UCSD-AML1 (cell line): ENCODE measurements at regions not wholly inside any gene's neighbourhood (a gene's known extent, or its start where the extent isn't known, plus 50 kb on each side); places are given as distances from the start of the nearest gene placed in this dataset.
A peak's percentile ranks its signal among the peaks of the same experiment; 100 is the strongest.
"Not testable (repeated sequence)": the region's sequence is repeated elsewhere in the genome, so short reads cannot be mapped to it uniquely, and the experiment has no call there.

Source experiments
- DNase-seq: peaks from one replicate; lab custom pipeline; 2025; ENCODE audit not compliant: unreplicated experiment; lab: John Stamatoyannopoulos, UW

DNA sequence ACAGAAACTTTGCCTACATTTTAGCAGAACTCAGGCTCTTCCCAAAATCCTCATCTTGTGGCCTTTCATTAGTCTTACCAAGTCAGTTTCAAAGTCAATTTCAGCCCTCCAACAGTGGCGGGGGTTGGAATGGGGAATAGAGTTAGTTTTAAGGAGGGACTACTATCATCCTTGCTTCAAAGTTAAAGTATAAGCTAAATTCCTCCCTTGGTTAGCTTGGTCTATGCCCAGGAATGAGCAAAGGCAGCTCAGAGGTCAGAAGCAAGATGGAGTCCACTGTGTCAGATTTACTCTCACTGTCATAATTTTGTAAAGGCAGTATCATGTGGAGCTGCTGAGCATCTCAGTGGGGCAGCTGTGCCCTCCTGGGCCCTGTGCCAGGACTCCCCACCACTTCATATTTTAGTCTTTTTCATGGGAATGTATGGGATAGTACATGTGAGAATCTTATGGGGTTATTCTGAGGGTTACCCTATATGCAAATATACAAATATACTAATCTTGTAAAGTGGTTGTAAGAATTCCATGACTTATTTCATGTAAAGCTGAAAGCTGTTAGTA lies 145.2 kb upstream of the MMADHC start:
- DNase-seq = no peak

DNA sequence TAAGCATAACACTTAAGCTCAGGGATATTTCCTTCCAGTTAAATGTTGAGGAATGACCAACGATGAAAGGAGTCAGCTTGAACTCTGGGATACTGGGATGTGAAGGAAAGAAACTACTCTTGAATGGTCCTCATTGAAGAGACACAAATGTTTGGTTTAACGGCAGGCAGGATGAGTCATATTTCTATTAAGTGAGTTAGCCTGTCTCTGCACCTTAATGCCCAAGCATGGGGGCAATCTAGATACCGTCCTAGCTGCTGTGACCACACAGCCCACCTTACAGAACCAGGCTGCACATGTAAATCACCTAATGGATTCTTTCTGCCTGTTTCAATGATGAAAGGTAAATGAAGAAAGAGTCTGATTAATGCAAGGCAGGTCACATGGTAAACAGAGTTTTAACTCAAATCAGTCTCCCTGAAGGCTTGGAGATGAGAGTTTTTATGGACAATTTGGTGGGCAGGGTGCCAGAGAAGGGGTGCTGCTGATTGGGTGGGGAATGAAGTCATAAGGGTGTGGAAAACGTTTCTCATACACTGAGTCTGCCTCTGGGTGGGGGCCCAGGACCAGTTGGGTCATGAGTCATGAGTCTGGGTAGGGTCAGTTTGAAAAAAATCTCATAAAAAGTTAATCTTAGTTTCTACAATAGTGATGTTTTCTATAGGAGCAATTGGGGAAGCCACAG lies 144.6 kb upstream of the MMADHC start:
- DNase-seq = no peak

DNA sequence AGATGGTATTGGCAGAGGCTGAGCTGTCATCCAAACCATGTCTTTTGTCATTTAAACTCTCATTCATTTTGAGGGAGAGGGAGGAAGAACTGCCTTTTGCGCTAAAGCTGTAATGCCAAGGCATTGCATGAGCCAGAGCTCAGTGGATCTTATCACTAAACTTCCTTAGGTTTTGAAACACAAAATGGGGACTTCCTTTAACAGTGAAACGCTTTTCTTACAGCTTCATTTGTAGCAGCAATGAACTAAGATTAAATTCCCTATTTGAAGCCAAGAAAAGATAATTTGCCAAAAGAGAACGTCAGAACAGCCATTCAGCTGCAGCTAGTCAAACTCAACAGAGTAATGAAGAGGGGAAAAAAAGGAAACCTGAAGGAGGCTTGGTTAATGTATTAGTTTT lies 143.5 kb upstream of the MMADHC start:
- DNase-seq = no peak

DNA sequence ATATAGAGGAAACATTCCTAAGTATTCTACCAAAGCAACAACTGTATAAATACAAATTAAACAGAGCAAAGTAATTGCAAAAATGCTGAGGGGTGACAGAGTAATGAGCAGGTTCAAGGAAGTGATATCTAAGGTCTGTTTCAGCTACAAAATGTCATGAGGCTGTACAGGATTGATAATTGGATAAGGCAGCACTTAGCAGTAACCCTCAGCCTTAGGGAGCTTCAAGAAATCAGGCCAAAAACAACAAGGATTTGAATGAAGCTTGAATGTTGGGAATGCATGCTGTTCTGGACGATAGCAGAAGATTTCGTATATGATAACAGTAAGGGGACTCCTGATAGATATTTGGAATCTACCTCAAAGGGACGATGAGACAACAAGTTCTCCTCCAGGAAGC lies 142.0 kb upstream of the MMADHC start:
- no peak for DNase-seq

DNA sequence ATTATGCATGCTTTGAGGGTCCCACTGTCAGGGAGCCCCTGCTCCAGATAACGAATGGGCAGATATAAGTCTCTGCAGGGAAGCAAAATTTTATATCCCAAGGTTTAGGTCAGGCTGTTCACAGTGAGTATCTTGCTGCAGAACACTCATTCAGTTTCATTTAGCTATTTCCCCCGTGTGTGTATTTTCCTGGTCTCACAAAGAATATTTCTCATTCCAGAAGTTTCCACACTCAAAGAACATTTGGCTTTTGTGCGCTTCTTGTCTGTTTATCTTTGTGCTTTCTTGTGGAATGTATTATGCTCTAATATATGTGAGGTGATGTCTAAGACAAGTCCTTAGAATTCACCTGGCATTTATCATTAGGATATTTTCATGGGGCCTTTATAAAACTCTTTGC lies 140.4 kb upstream of the MMADHC start:
- DNase-seq = no peak

DNA sequence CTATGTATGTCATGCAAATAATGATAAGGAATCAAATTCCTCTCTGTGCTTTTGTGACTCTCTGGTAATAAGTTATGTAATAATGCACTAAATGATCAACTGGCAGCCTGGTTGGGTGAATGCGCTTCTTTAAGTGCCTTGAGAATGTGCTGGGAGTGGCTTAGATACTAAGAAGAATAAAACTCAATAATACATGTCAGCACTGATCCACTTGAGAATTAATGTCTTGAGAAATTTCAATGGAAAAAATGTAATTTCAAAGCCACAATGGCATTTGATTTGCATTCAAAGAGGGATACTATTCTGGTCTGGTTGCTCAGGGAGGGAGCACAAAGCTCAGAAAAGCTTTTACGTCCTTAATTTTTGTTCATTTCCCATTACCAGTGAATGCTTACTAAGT lies 137.7 kb upstream of the MMADHC start:
- no peak for DNase-seq

DNA sequence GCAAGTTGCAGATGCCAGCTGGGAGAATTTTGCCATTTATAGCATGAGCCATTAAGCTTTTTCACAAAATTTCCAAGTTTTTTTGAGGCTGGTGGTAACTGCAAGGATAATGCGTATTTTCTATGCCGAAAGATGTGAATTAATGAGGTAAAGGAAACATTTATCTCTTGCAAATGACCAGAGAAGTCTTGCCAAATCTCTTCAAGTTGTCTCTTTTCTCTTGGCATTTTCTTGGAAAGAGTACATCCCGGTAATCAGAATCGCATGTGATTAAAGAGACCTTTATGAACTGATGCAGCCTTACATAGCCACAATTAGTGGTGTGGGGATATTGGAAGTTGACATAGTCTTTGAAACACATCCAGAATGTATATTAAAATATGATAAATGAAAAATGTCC lies 136.5 kb upstream of the MMADHC start:
- no peak for DNase-seq

DNA sequence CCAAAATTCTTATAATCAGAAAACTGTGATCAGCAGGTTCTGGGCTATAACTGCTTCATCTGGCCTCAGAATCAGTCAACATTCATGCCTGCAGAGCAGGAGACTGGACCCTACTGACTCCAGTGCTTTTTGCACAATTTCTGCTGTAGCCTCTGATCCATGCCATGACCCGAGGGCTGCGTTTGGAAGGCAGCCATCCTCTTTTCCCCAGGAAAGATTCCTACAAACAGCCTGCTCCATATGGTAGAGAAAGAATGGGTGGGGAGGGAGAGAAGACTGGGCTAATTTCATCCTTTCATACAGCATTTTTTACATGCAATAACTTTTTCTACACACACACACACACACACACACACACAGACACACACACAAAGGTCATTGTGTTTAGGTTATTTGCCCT lies 133.0 kb upstream of the MMADHC start:
- DNase-seq = no peak

DNA sequence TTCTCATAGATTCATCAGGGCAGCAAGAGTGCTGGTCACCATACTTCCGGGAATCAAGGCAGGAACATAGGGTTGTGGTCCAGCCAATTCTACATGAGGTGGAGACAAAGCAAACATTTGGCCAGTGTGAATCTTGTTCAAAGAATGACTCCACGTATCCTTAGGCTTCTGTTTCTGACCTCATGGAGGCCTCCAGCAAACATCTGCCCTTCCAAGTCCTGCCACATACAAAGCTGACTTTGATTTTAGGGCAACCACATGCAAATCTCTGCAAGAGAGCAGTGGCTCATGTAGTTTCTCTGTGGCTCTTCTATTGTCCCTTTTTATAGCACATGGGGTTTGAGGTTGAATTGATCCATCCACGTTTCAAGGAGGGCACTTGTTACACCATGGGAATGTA lies 132.1 kb upstream of the MMADHC start:
- no peak for DNase-seq

DNA sequence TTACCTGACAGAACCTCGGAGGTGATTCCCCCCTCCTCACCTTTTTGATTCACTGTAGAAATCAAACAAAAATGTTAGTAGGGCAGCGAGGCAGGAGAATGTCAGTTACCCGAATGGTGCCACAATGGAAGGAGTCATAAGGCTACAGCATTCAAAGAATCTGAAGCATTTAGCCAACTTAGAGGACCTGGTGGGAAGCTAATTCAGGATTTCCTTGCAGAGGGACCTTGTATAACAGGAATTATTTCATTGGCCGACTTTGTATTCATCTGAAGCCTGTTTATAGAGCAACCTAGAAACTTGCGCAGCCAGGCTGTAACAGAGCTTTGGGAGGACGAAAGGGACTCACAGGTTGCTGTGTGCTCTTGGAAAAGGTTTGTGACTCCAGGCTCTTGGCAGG lies 129.1 kb upstream of the MMADHC start:
- no peak for DNase-seq

DNA sequence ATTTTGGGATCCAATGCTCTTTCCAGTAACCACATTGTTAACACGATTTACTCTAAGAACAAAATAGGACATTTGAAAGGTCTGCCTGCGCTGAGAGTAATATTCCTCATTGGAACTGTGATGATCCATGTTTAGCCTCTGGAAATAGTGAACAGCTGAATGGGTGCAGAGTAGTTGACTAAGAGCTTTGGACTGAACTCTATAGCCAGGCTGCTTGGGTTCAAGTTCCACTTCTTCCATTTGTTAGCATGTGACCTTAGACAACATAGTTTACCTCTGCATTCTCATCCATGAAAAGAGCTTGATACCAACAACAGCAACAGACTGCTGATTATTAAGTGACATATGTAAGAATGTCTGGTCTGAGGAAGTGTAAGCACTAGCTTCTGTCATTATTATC lies 128.3 kb upstream of the MMADHC start:
- DNase-seq = no peak

DNA sequence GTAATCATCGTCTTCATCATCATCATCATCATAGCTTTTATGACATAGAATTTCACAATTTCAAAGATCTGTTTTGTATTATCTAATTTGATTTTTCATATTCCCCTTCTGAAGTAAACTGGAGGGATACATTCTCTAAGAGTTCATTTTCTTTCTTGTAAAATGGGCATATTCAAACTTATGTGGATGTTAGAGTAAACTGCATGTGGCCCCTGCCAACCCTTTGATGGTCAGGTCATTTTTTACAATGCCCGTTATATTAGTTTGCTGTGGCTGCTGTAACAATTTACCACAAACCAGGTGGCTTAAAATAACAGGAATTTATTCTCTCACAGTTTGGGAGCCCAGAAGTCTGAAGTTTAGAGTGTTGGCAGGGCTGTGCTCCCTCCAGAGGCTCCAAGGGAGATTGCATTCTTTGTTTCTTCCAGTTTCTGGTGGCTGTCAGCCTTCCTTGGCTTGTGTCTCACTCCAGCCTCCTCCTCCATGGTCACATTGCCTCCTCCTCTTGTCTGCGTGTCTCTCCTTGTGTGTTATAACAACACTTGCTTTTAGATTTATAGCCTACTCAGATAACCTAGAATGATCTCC lies 127.5 kb upstream of the MMADHC start:
- peak; percentile 11 for DNase-seq

DNA sequence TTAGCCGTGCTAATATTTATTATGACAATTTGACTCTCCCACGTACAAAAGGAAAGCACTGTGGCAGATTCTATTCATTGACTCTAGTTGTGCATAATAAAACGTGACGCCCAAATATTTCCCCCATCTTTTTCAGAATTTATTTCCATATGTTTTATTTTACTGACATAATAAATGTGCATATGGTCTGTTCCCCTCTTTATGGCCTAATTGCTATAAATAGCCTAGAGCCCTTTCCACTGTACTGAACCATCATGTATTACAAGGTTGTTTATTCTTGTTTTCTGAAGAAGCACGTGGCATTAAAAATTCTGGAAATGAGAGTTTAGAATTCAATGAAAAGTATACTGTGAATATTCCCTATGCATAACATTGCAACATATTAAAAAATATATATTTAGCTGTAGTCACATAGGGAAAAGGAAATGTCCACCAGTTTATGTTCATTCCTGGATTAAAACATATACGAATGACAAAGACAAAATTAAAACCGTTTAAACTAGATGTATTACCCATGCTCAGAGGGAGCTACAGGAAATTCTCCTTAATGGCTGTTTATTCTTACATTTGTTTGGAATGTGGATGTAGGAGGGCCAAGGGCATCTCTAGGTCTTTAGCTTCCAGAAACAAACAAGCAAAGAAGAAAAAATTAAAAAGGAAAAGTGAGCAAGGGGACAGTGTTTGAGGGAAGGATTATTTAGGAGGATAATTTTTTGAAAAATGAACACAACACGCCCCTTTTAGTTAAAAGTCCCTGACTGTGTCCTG lies 122.1 kb upstream of the MMADHC start:
- DNase-seq = no peak

DNA sequence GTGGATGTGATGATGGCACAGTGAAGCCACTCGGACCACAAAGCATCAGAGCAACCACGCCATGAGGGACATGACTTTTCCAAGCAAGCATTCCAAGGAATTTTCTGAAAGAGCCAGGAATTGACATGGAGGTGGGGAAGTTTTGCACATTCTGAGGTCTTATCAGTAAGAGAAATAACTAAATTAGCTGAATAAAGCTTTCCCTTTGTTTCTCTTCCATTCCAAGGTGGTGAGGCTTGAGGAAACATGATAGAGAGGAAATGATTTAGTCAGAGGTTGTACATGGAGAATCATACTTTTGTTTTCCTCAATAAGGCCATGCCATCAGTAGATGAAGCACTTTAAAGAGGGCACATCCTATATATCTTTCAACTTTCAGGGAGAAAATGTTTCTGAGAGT lies 115.7 kb upstream of the MMADHC start:
- DNase-seq = no peak

DNA sequence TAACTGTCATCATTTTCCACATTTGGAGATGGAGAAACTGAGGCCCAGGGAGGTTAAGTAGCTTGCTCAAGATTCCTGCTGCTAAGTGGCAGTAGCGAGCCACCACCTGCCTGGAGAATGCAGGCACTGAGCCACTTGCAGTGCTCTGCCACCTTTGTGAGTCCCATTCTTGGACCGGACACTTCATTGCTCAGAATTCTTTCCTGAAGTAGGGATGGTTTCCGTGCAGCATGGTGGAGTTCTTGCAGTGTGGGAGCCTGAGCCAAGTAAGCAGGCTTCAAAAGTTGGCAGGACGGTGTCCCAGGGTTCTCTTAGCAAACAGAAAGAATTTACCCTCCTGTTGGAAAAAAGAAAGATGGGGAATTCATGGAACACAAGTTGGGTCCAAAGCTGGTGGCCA lies 115.0 kb upstream of the MMADHC start:
- no peak for DNase-seq

DNA sequence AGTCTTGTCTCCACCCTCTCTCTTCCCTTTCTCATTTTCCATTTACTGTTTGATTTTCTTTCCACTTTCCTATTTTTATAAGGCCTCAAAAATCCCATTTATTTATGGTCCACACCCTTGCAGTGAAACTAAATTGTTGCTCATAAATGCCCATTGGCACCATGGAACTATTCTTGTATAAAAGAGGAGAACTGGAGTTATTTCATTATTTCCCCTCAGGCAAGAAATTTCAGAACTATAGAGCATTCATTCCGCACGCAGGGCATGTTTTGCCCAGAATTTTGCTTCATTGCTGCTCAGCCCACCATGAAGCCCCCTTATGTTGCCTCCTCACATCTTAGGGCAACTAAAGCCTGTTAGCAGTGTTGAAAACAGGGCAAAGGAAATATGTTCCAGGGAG lies 113.7 kb upstream of the MMADHC start:
- no peak for DNase-seq

DNA sequence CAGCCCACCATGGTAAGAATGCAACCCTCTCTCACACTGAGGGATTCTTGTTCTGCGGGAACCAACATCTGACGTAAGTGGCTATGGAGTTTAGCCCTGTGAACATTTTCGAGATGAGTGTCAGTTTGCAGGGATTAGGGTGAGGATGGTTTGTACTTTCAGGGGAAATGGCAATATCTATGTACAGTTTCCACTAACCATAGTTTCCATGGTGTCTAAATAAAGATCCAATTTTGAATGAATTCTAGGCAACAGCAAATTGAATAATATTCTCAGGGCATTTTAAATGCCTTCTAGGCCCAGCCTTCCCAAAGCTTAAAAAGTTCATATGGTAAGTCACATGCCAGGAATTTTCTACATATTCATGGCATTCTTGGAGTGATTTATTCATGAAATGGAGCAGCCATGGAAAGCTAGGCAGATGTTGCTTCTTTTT lies 105.4 kb upstream of the MMADHC start:
- DNase-seq = no peak

DNA sequence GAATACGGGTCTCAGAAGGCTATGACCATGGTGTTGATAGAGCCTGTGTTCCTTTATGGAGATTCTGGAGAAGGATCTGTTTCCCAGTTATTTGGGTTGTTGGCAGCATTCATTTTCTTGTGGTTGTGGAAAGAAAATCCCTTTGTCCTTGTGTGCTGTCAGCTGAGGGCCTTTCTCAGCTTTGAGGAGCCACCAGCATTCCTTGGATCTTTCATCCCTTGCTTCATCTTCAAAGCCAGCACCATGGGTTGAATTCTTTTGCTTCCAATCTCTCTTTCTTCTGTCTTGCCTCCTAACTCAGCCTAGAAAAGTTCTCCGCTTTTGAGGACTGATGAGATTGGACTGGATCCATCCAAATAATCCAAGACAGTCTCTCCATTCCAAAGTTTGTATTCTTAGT lies 103.2 kb upstream of the MMADHC start:
- no peak for DNase-seq

DNA sequence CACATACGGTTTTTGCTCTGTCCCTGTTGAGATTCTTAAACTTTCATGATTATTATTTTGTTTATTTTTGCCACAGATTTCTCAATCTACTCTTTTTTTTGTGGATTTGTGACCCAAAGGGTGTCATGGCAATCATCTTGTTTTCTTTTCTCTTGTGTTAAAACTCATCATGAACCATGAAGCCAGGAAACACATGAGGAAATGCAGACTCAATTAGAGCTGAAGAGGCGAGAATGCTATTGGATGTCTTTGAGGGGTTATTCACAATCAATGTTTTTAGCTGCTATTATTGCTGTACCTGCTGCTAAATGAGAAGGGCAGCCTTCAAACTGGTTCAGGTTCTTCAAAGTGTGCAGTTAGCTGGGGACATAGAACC lies 99.5 kb upstream of the MMADHC start:
- DNase-seq = no peak

DNA sequence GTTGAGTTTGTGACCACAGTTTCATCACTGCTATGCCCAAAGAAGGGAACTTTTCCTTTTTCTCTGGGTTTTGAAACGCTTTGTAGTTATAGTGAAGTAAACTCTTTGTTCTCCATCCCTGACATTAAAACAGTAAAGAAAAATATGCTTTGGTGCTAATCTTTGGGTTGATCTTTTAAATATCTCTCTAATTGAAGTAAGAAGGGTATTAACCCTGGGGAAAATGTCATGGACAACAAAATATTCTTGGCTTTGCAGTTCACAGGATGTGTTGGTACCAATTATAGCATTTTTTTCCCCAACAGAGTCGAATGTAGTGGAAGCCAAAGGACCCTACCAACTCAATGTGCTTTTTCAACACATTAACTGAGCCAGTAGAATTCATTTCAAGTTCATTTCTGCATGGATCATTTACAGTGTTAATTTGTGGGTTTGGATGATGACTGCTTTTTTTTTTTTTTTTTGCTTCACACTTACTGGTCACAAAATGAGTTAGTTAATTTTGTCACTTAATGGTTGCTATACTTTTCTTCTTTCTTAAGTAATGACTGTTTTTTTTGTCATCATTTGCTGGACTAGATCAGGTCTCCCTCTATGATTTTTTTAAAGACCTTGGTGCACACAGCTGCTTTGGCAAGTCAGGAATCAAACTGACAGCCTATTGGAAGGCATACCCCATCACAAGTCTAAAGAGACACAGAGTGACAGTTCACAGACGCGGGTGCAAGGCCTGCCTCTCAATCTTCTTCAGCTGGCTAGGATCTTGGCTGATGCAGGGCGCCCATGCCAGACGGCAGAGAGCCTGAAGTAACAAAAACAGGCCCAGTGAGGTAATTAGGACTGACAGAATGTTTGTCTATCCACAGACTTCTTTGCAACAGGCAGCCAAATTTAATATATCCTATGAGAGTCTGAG lies 98.8 kb upstream of the MMADHC start:
- no peak for DNase-seq

DNA sequence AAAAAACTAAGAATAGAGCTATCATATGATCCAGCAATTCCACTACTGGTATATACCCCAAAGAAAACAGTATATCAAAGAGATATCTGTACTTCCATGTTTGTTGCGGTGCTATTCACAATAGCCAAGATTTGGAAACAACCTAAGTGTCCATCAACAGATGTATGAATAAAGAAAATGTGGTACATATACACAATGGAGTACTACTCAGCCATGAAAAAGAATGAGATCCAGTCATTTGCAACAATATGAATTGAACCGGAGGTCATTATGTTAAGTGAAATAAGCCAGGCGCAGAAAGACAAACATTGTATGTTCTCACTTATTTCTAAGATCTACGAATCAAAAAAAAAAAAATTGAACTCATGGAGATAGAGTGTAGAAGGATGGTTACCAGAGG lies 97.8 kb upstream of the MMADHC start:
- DNase-seq = not testable (repeated sequence)
